H7 (cell line): ENCODE measurements at regions not wholly inside any gene's neighbourhood (a gene's known extent, or its start where the extent isn't known, plus 50 kb on each side); places are given as distances from the start of the nearest gene placed in this dataset.

ENCODE experiments used
- DNase-seq: peaks from one replicate; pipeline ENCODE4 v3.0.0; 2012
- H3K27me3 ChIP-seq: 2 replicates; pipeline ENCODE4 v1.6.0; 2011; ENCODE audit warnings: mild to moderate bottlenecking, low read length; ENCODE audit not compliant: control insufficient read depth, insufficient read depth
- H3K36me3 ChIP-seq: replicated peaks from 2 replicates; pipeline ENCODE4 v1.5.1; 2011; ENCODE audit warnings: low read length; ENCODE audit not compliant: control insufficient read depth, insufficient read depth
- H3K4me3 ChIP-seq: 2 replicates; pipeline ENCODE4 v1.5.1; 2011; ENCODE audit warnings: low read depth, mild to moderate bottlenecking, control low read depth, low read length, moderate library complexity; ENCODE audit not compliant: insufficient read depth

DNA sequence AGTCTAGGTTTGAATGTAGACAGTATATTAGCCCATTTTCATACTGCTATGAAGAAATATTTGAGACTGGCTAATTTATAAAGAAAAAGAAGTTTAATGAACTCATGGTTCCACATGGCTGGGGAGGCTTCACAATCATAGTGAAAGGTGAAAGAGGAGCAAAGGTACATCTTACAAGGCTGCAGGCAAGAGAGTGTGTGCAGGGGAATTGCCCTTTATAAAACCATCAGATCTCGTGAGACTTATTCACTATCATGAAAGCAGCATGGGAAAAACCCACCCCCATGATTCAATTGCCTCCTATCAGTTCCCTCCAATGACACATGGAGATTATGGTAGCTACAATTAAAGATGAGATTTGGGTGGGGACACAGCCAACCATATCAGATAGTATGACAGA is 440.1 kb upstream of the ARHGEF26 start:
- no peak for DNase-seq
- Histone ChIP-seq H3K4me3 (no peak overlapping the region), H3K36me3 (no peaks in the 10 kb centered on the region), H3K27me3 (no peaks in the 10 kb centered on the region)

DNA sequence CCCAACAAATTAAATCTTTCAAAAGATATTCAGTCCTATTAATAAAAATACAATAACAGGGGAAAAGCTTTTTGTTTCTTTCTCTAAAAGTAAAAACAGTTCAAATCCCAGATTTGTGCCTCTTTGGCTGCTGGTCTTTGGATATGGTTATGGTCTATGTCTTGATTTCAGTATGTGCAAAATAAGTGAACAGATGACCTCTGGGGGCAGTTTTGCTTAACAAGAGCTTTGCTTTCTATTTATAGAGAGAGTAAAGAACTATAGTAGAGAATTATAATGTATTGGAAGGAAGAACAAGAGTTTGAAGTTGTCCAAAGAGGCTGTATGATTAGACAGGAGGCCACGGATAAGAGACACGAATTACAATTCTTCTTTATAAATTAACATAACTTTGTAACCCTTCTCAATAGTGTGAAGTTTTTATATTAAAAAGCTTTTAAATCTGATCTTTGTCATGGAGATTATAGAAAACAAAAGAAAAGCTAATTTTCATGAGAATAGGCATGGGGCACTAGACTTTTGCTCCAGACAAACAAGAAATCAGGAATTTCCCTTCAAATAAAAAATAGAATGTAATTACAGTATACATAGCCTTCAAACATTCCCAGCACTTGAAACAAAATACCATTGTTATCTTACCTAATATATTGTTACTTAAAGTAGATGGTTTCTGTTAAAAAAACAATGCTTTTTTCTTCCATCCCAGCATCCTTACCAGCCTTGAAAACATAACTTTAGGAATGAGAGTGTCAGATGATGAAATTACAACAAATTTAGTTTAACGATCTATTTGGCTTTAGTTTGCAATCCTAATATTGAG is 432.7 kb upstream of the ARHGEF26 start:
- no peaks in the 10 kb centered on the region for H3K36me3 ChIP-seq
- H3K4me3 ChIP-seq = no peak overlapping the region
- H3K27me3 ChIP-seq = no peaks in the 10 kb centered on the region
- DNase-seq = no peak

DNA sequence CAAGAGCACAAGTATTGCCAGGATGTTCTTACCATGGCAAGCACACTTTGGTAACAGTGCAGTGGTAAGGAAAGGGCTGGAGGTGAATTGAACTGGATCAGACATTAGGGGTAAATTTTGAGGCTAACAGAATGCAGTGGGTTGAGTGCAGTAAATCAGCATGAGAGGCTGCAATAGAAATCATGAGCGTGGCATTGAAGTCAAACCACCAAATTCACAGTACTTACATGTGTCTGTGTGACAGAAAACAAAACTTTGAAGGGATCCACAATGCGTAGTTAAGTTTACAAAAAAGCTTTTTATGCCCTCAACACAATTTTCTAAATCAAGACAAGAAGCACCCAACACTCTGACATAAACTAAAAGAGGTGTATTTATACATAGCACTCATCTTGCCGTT is 428.0 kb upstream of the ARHGEF26 start:
- DNase-seq = no peak
- Histone ChIP-seq H3K4me3 (no peak overlapping the region), H3K36me3 (no peaks in the 10 kb centered on the region), H3K27me3 (no peaks in the 10 kb centered on the region)

DNA sequence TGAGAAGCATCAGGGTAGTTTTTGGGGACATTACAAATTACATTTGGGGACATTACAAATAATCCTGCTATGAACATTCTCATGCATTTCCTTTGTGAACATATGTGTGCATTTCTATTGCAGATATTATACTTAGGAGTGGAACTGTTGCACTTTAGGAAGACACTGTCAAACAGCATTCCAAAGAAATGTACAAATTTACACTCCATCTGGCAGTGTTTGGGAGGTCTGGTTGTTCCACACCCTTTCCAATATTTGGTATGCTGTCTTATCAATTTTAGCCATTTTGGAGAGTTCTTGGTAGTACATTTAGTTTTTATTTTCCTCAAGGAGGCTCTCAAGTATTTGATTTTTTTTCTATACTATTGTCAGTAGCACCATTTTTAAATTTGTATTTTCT is 419.1 kb upstream of the ARHGEF26 start:
- H3K4me3 ChIP-seq = no peak overlapping the region
- no peaks in the 10 kb centered on the region for H3K36me3 ChIP-seq
- no peak for DNase-seq
- no peaks in the 10 kb centered on the region for H3K27me3 ChIP-seq

DNA sequence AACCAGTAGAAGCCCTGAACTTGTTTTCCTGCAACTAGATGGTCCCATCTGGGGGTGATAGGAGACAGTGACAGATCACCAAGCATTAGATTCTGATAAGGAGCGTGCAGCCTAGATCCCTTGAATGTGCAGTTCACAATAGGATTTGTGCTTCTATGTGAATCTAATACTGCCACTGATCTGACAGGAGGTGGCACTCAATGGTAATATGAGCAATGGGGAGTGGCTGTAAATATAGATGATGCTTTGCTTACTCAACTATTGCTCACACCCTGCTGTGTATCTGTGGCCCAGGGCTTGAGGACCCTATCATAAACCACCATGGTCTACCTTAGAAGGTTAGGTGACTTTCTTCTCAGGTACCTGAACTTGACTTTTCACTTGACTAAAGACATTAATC is 417.1 kb upstream of the ARHGEF26 start:
- no peak overlapping the region for H3K4me3 ChIP-seq
- H3K36me3 ChIP-seq = no peaks in the 10 kb centered on the region
- no peak for DNase-seq

DNA sequence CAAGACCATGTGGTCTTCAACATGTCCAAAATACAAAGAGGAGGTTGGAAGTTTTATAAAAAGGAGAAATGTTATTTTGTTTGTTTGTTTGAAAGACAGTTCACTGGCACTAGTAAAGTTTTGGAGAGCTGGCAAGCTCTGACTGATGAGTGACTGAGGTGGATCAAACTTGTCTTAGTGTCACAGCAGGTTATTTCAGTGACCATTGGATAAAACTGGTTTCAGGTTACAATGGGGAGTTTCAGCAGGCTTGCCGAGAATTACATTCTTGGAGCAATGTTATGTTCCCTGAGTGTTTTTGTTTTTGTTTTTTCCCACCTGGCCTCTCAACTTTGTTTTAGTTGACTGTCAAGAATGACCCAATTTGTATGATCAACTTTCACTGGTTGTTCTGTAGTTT is 414.5 kb upstream of the ARHGEF26 start:
- DNase-seq = no peak
- no peaks in the 10 kb centered on the region for H3K27me3 ChIP-seq
- H3K4me3 ChIP-seq = no peak overlapping the region
- no peaks in the 10 kb centered on the region for H3K36me3 ChIP-seq

More for the DNA sequence above, 417.1 kb upstream of the ARHGEF26 start:
- H3K27me3 ChIP-seq = no peaks in the 10 kb centered on the region

DNA sequence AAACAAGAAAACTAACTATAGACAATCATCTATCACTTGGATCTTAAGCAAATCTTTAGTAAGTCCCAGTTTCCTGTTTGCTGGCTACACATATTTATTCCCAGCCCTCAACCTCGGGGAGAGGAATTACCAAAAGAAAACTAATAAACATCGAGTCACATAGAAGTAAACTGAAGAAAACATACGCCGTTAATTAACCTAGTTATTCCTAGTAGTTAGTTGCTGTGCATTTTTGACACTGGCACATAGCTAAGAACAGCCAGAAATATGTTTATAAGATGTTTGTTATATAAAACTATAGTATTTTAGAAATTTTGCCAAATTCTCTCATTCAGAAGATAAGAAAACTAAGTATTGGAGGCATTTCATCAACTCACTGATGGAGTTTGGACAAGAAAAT is 407.2 kb upstream of the ARHGEF26 start:
- DNase-seq = no peak
- H3K36me3 ChIP-seq = no peaks in the 10 kb centered on the region
- no peaks in the 10 kb centered on the region for H3K27me3 ChIP-seq
- no peak overlapping the region for H3K4me3 ChIP-seq

DNA sequence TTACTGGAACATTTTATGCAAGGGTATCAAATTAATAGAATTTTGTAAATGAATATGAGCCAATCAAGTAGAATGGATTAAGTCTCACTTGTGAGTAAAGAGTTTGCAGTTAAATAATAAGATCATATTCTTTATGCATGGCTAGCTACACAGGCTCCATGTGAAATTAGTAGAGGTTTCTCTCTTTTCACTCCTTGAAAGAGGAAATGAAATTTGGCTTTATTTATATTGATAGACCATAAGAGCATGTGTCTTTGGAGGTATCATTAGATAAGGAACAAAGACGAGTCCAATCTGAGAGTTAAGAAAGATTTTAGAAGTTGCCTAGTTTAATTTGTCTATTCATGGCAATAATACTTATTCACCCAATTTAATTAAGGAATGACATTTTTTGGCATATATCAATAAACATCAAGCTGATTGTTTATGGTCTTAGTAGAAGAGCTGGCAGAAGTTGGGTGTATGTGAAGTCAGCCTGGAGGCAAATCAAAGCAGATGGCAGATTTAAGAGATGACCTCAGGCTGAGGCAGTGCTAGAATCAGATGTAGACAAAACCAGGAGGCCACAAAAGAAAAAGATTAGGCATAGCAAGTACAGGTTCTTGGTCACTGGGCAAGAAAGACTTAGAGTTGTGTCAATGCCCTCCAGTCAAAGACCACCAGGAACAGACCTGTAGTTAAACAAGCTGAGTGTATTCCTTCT is 406.5 kb upstream of the ARHGEF26 start:
- H3K36me3 ChIP-seq = no peaks in the 10 kb centered on the region
- no peaks in the 10 kb centered on the region for H3K27me3 ChIP-seq
- no peak for DNase-seq
- no peak overlapping the region for H3K4me3 ChIP-seq

DNA sequence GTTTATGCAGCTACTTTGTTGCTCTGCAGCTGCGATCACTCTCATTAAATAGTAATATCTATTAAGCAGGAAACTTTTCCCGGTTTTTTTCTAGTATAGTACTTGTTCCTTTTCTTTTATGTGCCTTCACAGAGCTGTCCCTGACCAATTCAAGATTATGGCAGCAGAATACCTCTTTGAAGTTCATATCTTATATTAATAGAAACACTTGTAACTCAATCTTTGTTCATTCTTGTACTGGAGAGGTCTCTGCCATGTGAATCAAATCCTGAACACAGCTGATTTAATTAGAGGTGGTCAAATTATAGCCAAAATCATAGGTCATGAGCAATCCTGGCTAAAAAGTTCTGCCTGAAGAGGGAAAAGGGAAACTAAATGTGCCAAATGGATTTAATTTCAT is 399.0 kb upstream of the ARHGEF26 start:
- no peak overlapping the region for H3K4me3 ChIP-seq
- H3K27me3 ChIP-seq = no peaks in the 10 kb centered on the region
- no peak for DNase-seq
- no peaks in the 10 kb centered on the region for H3K36me3 ChIP-seq

DNA sequence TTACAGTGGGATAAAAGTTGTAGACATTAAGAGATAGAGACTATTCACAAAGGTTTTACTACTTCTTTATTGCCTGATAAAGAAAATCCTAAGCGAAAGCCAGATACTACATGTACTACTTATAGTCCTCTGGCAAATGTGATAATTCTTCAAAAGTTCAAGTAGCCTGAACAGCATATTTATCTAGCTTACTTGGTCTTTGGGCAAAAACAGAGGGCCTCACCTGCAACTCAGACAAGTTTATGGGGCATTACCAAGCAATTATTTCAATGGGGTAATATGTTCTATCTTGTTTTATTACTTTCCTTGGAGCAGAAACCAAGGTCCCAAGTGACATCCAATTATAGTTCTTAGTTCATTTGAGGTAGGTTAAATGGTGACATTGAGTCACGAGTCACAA is 390.1 kb upstream of the ARHGEF26 start:
- no peak for DNase-seq
- Histone ChIP-seq H3K27me3 (no peaks in the 10 kb centered on the region), H3K36me3 (no peaks in the 10 kb centered on the region), H3K4me3 (no peak overlapping the region)

DNA sequence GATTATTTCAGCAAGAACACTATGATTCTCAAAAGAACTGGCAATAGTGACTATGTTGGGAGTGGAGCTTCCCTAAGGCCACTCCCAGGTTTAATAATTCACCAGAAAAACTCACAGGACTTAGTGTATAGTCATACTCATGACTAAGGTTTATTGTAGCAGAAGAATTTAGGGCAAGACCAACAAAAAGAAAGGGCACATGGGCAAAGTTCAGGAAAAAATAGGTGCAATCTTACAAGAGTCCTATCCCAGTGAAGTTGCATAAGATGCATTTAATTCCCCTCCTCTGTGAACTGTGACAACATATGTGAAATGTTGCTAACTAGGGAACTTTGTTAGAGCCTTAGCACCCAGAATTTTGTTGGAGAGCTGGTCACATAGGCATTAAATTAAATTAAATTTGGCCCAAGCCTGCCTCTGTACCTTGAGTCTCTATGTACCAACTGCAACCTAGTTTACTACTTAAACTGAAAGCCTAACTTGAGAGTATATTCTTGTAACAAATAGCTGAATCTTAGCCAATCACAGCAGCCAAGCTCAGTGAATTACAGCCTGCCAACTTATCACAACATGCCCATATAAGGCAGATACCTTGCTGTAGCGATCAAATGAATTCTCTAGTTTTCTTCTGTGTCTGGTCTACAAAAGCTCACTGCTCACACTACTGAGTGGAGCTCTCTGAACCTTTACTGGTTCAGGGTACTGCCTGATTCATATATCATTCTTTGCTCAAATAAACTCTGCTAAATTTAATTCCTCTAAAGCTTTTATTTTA is 386.2 kb upstream of the ARHGEF26 start:
- Histone ChIP-seq H3K4me3 (no peak overlapping the region), H3K27me3 (no peaks in the 10 kb centered on the region), H3K36me3 (no peaks in the 10 kb centered on the region)
- no peak for DNase-seq

DNA sequence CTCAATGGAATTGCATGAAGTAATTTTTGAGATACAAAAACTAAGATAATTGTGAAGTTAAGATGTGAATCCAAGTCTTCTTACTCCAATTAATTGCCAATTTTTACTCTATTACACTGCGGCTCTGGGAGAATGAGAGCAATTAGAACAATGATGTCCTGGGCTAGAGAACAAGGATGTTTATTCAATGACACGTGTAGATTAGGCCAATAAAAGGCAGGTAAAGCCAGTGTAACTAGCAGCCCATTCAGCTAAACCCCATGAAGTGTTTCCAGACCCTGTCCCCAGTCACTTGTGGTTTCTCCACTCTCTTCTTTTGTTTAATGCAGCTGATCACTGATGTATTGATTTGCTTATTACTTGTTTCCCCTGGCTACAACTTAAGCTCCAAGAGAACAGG is 381.1 kb upstream of the ARHGEF26 start:
- no peak for DNase-seq
- Histone ChIP-seq H3K4me3 (no peak overlapping the region), H3K36me3 (no peaks in the 10 kb centered on the region), H3K27me3 (no peaks in the 10 kb centered on the region)

DNA sequence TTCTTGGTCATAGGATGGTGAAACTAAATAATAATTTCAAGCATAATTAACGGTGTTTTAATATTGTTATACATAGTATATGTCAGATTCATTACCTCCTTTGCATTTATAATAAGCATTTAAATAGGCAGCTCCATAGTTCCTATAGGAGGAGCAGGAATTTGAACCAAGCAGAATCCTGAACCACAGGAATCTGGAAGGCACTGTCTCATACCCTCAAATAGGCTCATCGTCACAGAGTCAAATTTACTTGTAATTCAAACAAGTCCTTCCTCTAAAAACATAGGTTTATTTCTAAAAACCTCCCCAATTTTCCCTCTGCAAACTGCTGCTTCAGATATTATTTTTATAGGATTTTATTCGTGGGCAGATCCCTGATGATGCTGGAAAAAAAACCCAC is 376.3 kb upstream of the ARHGEF26 start:
- H3K4me3 ChIP-seq = no peak overlapping the region
- H3K36me3 ChIP-seq = no peaks in the 10 kb centered on the region
- DNase-seq = no peak
- no peaks in the 10 kb centered on the region for H3K27me3 ChIP-seq

DNA sequence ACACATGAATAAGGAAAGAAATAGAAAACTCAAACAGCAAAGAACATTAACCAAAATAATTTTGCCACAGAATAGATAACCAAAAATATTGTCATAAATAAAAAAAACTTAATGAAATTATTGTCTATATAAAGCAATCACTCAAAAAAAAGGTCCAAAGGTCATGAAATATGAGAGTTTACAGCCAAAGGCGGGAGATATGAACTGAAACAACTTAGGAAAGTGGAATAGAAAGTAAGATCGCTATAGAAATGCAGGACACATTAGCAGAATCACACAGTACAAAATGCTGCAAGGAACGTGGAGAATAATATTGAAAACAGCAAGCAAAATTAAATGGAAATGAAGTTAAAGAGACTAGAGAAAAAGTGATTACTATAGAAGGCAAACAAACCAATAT is 375.0 kb upstream of the ARHGEF26 start:
- no peak overlapping the region for H3K4me3 ChIP-seq
- no peak for DNase-seq
- no peaks in the 10 kb centered on the region for H3K36me3 ChIP-seq
- H3K27me3 ChIP-seq = no peaks in the 10 kb centered on the region

DNA sequence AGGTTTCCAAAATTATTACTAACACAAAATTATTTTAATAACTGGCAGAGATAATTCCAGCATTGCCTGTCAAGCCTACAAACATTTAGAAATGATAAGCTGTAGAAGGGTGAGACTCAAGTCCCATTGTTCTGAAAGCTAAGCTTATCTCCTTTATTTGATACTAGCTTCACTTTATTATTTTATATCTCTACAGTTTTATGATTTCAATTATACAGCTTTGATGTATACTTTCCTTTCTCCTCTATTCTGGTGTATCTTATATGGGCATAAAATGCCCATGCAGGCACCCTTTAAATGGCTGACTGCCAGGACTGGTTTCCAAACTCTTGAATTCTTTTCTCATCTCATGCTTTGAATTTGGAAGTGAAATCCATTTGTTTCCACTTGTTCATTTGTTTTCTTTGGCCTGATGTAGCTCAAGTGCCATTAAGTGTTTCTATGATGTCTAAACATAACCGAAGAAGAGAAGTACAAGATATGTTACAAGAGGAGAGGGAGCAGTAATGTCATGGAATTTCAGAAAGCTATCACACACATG is 372.1 kb upstream of the ARHGEF26 start:
- no peaks in the 10 kb centered on the region for H3K36me3 ChIP-seq
- no peak overlapping the region for H3K4me3 ChIP-seq
- H3K27me3 ChIP-seq = no peaks in the 10 kb centered on the region
- no peak for DNase-seq
